GM21737 (cell line): ENCODE measurements at regions not wholly inside any gene's neighbourhood (a gene's known extent, or its start where the extent isn't known, plus 50 kb on each side); places are given as distances from the start of the nearest gene placed in this dataset.

Experiments used
- ATAC-seq: cut with Tn5 transposase; IDR thresholded peaks from one replicate; pipeline ENCODE4 v1.9.1; 2021; ENCODE audit warnings: mild to moderate bottlenecking, moderate library complexity; ENCODE audit not compliant: unreplicated experiment

GRCh38 chr4:3818371-3818770 lies 52.2 kb downstream of the ADRA2C start:
- no peak for ATAC-seq

- no peak for ATAC-seq
These were observed 53.2 kb downstream of the ADRA2C start for GRCh38 chr4:3819210-3819919.

GRCh38 chr4:3820016-3820805 lies 54.0 kb downstream of the ADRA2C start:
- no peak for ATAC-seq

GRCh38 chr4:3820806-3821579 lies 54.8 kb downstream of the ADRA2C start:
- ATAC-seq = no peak

GRCh38 chr4:3821580-3822229 lies 55.5 kb downstream of the ADRA2C start:
- ATAC-seq = no peak

GRCh38 chr4:3822230-3822947 lies 56.2 kb downstream of the ADRA2C start:
- ATAC-seq = no peak

GRCh38 chr4:3823496-3824341 lies 57.5 kb downstream of the ADRA2C start:
- ATAC-seq = no peak

GRCh38 chr4:3824521-3825270 lies 58.5 kb downstream of the ADRA2C start:
- ATAC-seq = no peak

GRCh38 chr4:3825530-3825929 lies 59.3 kb downstream of the ADRA2C start:
- ATAC-seq = no peak

GRCh38 chr4:3826247-3827172 lies 60.3 kb downstream of the ADRA2C start:
- ATAC-seq = no peak

- no peak for ATAC-seq
These were observed 61.7 kb downstream of the ADRA2C start for GRCh38 chr4:3827616-3828492.

- ATAC-seq = no peak
These were observed 62.4 kb downstream of the ADRA2C start for GRCh38 chr4:3828546-3828945.

GRCh38 chr4:3829211-3829955 lies 63.2 kb downstream of the ADRA2C start:
- ATAC-seq = no peak

- no peak for ATAC-seq
These were observed 64.0 kb downstream of the ADRA2C start for GRCh38 chr4:3829956-3830773.
